ENCODE measurements at regions not wholly inside any gene's neighbourhood (a gene's known extent, or its start where the extent isn't known, plus 50 kb on each side); places are given as distances from the start of the nearest gene placed in this dataset.

GRCh38 chr13:55403887-55404487 is 1736.7 kb upstream of the PRR20A start:
- TF ChIP-seq POLR2A (IDR thresholded peaks at IDR 0.05), result no peak
- no peak for TF ChIP-seq EP300 (IDR thresholded peaks at IDR 0.05)
- no peak for TF ChIP-seq CTCF (IDR thresholded peaks at IDR 0.05)
- peak; percentile 25 to 86 (median 68) for TF ChIP-seq POLR2AphosphoS5 (IDR thresholded peaks at IDR 0.05)

Data from sigmoid colon (tissue), 4 donors.